HepG2 (cell line): ENCODE measurements at regions not wholly inside any gene's neighbourhood (a gene's known extent, or its start where the extent isn't known, plus 50 kb on each side); places are given as distances from the start of the nearest gene placed in this dataset.

Source experiments
- ATAC-seq: fragments of 200-7000 bp; cut with Tn5 transposase; 3 replicates; pipeline ENCODE4 v1.9.1; 2020; ENCODE audit warnings: mild to moderate bottlenecking, moderate library complexity
- BruUV-seq: library from RNA; stranded (reverse); fragments of 400-500 nt; replicated peaks from 2 replicates; lab custom pipeline; 2021; lab: Mats Ljungman, UMichigan
- CTCF ChIA-PET: fragments of 300-600 bp; formaldehyde crosslinking; extraction: SDS; loops from one replicate; lab custom pipeline; 2021; ENCODE audit warnings: low total read pairs, inconsistent platforms, low intra/inter-chr PET ratio; lab: Yijun Ruan, JAX
- POLR2A ChIA-PET: fragments of 350-600 bp; sonication (Branson Sonifier 250); formaldehyde crosslinking; loops from one replicate; lab custom pipeline; 2020; ENCODE audit warnings: antibody characterized with exemption, inconsistent platforms; lab: Yijun Ruan, JAX
- DNase-seq: peaks from one replicate; pipeline ENCODE4 v3.0.0-alpha.2; 2015; ENCODE audit warnings: low spot score
- FAIRE-seq: peaks from 3 replicates; lab custom pipeline; 2011; peaks lifted over from hg19 to GRCh38; lab: Jason Lieb, UNC
- H2AFZ ChIP-seq: one replicate; pipeline ENCODE4 v1.6.1; 2011; ENCODE audit warnings: low read length, inconsistent platforms
- H3K27ac ChIP-seq: fragments of 300-600 bp; 3 replicates; pipeline ENCODE4 v1.8.0; 2011; ENCODE audit warnings: mixed run types, mild to moderate bottlenecking, mixed read lengths, low read length, inconsistent platforms; ENCODE audit not compliant: insufficient read depth; ENCODE audit errors: extremely low read length
- H3K27me3 ChIP-seq, 2 experiments: fragments of 200-600 bp in 1 of 2; 2 replicates in 1 of 2; 3 replicates in 1 of 2; pipeline versions ENCODE4 v1.6.0 to v1.8.0; 2011; ENCODE audit warnings: low read length in 2 of 2, mild to moderate bottlenecking in 2 of 2, moderate library complexity in 2 of 2, inconsistent platforms in 1 of 2; ENCODE audit not compliant: insufficient read depth in 2 of 2, control insufficient read depth in 1 of 2
- H3K36me3 ChIP-seq, 2 experiments: fragments of 200-600 bp in 1 of 2; replicated peaks in 1 of 2; 2 replicates in 1 of 2; 3 replicates in 1 of 2; pipeline versions ENCODE4 v1.5.1 to v1.8.0; 2011; ENCODE audit warnings: low read length in 2 of 2, inconsistent platforms in 1 of 2; ENCODE audit not compliant: insufficient read depth in 2 of 2, control insufficient read depth in 1 of 2
- H3K4me1 ChIP-seq: 2 replicates; pipeline ENCODE4 v1.5.1; 2012; ENCODE audit warnings: low read length, inconsistent platforms; ENCODE audit not compliant: insufficient read depth
- H3K4me2 ChIP-seq: 2 replicates; pipeline ENCODE4 v1.6.0; 2011; ENCODE audit warnings: low read depth, low read length, inconsistent platforms
- H3K4me3 ChIP-seq, 3 experiments: fragments of 200-600 bp in 1 of 3; sonication (generic), shearing (Covaris generic) in 1 of 3; replicated peaks in 1 of 3; 2 replicates each; pipeline ENCODE4 v1.5.1; 2011 to 2016; ENCODE audit warnings: low read length in 3 of 3, inconsistent platforms in 2 of 3, low read depth in 2 of 3, mild to moderate bottlenecking in 2 of 3, control low read depth in 1 of 3, mixed read lengths in 1 of 3; ENCODE audit not compliant: insufficient read depth in 1 of 3
- H3K79me2 ChIP-seq: one replicate; pipeline ENCODE4 v1.6.1; 2011; ENCODE audit warnings: low read length, inconsistent platforms; ENCODE audit not compliant: insufficient read depth
- H3K9ac ChIP-seq: 2 replicates; pipeline ENCODE4 v1.6.0; 2011; ENCODE audit warnings: mild to moderate bottlenecking, low read depth, low read length, inconsistent platforms; ENCODE audit not compliant: insufficient read depth
- H3K9me3 ChIP-seq: 2 replicates; pipeline ENCODE4 v1.5.1; 2012; ENCODE audit warnings: mild to moderate bottlenecking, low read length
- H4K20me1 ChIP-seq: 2 replicates; pipeline ENCODE4 v1.6.0; 2011; ENCODE audit warnings: inconsistent platforms, mild to moderate bottlenecking, low read length, moderate library complexity; ENCODE audit not compliant: insufficient read depth
- ESRRA ChIP-seq: sonication (generic); formaldehyde crosslinking; IDR thresholded peaks from 2 replicates; pipeline ENCODE4 v1.5.1; 2020; ENCODE audit warnings: mild to moderate bottlenecking, low read depth, missing genetic modification reagents
- HNRNPL ChIP-seq: fragments of 200-400 bp; formaldehyde crosslinking; IDR thresholded peaks from 2 replicates; pipeline ENCODE4 v1.6.1; 2017; ENCODE audit warnings: mild to moderate bottlenecking, low read depth, low read length
- IRF2 ChIP-seq: IDR thresholded peaks from 2 replicates; pipeline ENCODE4 v1.6.1; 2018; ENCODE audit warnings: missing genetic modification reagents, missing compliant biosample characterization
- KDM5A ChIP-seq: fragments of 200-600 bp; sonication (generic); IDR thresholded peaks from 2 replicates; pipeline ENCODE4 v1.7.0; 2018; ENCODE audit warnings: antibody characterized with exemption, mild to moderate bottlenecking, low read length, borderline replicate concordance
- MAFG ChIP-seq: sonication (generic); formaldehyde crosslinking; IDR thresholded peaks from 2 replicates; pipeline ENCODE4 v1.5.1; 2020; ENCODE audit warnings: mild to moderate bottlenecking, missing genetic modification reagents
- SATB2 ChIP-seq: sonication (generic); formaldehyde crosslinking; IDR thresholded peaks from 2 replicates; pipeline ENCODE4 v1.5.0; 2020; ENCODE audit warnings: missing genetic modification reagents
- ZNF180 ChIP-seq: sonication (generic); formaldehyde crosslinking; IDR thresholded peaks from 2 replicates; pipeline ENCODE4 v1.4.0; 2020; ENCODE audit warnings: low read depth, missing genetic modification reagents, borderline replicate concordance
- ZNF891 ChIP-seq: sonication (generic); formaldehyde crosslinking; IDR thresholded peaks from 2 replicates; pipeline ENCODE4 v1.5.0; 2020; ENCODE audit warnings: mild to moderate bottlenecking, missing genetic modification reagents
- WGBS: methylation state at CpG from one replicate; pipeline ENCODE4 v1.1.6; 2017; ENCODE audit warnings: low lambda C conversion rate; 5-methylcytosine and 5-hydroxymethylcytosine counted together
- in situ Hi-C: cut with HindIII; loops from 2 replicates; pipeline ENCODE4 v1.10.0; 2017; ENCODE audit warnings: low pct_unique_long_range_greater_than_20kb; ENCODE audit not compliant: extremely low pct_ligation_motif_present
- intact Hi-C: fragments of 100-400 bp; cut with micrococcal nuclease; formaldehyde crosslinking; loops from one replicate; pipeline ENCODE4 v1.10.0; 2022; ENCODE audit not compliant: unreplicated experiment
- TF ChIP-seq, protein P1 (sequence below): sonication (generic); formaldehyde crosslinking; IDR thresholded peaks from 2 replicates; pipeline ENCODE4 v1.4.0; 2020; ENCODE audit warnings: missing genetic modification reagents, borderline replicate concordance
- TF ChIP-seq, protein P2 (sequence below): sonication (generic); formaldehyde crosslinking; conservative IDR thresholded peaks from 2 replicates; pipeline ENCODE4 v1.4.0; 2020; ENCODE audit warnings: missing genetic modification reagents

DNA sequence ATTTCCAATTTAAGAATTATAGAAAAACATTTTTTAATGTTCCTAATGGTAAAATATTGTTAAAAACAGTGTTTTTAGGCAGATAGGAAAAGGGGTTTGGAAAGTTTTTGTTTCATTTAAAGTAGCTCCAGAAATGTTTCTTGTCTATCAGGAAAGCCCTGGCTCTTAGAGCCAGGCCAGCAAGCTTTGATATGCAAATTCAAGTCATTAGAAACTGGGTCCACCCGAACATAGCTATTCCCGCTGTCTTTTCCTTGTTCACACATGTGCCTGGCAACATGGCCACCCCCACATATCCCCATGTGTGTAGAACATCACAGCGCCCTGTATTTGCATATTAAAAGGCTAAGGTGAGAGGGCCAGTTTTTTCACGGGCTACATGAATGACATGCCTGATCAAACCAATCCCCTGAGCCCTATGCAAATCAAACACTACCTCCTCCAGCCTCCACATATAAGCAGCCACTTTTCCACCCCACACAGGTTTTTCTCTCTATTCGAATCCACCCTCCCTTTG, 925.3 kb upstream of the CDH10 start (continued):
- TF ChIP-seq ESRRA (CRISPR knock-in tag) (no peak), MAFG (CRISPR knock-in tag) (no peak), HNRNPL (no peak), ZNF180 (CRISPR knock-in tag) (no peak)

DNA sequence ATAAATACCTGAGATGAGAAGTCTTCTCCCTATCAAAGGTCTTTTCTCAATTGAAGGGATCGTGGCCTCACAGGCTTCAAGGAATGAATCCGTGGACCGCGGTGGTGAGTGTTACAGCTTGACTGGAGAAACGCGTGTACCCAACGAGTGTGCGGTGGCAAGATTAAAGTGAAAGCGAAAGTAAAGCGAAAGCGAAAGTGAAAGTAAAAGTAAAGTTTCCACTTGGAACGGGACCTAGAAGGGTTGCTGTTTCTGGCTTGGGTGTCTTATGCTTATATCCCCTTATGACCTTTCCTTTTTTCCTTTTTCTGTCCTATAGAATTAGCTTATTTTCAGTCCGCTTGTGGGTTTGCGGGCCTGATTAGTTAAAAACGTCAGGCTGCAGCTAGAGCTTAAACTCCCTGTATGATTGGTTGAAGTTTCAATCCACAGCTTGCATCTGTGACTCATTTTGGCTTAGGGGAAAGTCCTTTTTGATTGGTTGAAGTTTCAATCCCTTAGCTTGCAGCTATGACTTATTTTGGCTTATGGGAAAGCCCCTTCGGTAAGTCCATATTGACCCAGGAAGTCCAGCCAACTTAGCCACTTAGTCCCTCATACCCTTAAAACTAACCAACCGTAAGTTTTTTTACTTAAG, 924.3 kb upstream of the CDH10 start:
- intact Hi-C loops = no loop called here
- no peaks in the 10 kb centered on the region for H3K27me3 ChIP-seq
- no peak overlapping the region for H3K4me3 ChIP-seq
- no peaks in the 10 kb centered on the region for H3K4me1 ChIP-seq
- ATAC-seq (no peak), FAIRE-seq (no peak), DNase-seq (no peak)
- H3K27ac ChIP-seq = no peak overlapping the region
- TF ChIP-seq IRF2 (CRISPR knock-in tag) (peak; percentile 91), ZNF891 (no peak), KDM5A (no peak), SATB2 (CRISPR knock-in tag) (no peak)
- TF ChIP-seq, protein P1, sequence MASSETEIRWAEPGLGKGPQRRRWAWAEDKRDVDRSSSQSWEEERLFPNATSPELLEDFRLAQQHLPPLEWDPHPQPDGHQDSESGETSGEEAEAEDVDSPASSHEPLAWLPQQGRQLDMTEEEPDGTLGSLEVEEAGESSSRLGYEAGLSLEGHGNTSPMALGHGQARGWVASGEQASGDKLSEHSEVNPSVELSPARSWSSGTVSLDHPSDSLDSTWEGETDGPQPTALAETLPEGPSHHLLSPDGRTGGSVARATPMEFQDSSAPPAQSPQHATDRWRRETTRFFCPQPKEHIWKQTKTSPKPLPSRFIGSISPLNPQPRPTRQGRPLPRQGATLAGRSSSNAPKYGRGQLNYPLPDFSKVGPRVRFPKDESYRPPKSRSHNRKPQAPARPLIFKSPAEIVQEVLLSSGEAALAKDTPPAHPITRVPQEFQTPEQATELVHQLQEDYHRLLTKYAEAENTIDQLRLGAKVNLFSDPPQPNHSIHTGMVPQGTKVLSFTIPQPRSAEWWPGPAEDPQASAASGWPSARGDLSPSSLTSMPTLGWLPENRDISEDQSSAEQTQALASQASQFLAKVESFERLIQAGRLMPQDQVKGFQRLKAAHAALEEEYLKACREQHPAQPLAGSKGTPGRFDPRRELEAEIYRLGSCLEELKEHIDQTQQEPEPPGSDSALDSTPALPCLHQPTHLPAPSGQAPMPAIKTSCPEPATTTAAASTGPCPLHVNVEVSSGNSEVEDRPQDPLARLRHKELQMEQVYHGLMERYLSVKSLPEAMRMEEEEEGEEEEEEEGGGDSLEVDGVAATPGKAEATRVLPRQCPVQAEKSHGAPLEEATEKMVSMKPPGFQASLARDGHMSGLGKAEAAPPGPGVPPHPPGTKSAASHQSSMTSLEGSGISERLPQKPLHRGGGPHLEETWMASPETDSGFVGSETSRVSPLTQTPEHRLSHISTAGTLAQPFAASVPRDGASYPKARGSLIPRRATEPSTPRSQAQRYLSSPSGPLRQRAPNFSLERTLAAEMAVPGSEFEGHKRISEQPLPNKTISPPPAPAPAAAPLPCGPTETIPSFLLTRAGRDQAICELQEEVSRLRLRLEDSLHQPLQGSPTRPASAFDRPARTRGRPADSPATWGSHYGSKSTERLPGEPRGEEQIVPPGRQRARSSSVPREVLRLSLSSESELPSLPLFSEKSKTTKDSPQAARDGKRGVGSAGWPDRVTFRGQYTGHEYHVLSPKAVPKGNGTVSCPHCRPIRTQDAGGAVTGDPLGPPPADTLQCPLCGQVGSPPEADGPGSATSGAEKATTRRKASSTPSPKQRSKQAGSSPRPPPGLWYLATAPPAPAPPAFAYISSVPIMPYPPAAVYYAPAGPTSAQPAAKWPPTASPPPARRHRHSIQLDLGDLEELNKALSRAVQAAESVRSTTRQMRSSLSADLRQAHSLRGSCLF (CRISPR knock-in tag) = no peak
- TF ChIP-seq, protein P2, sequence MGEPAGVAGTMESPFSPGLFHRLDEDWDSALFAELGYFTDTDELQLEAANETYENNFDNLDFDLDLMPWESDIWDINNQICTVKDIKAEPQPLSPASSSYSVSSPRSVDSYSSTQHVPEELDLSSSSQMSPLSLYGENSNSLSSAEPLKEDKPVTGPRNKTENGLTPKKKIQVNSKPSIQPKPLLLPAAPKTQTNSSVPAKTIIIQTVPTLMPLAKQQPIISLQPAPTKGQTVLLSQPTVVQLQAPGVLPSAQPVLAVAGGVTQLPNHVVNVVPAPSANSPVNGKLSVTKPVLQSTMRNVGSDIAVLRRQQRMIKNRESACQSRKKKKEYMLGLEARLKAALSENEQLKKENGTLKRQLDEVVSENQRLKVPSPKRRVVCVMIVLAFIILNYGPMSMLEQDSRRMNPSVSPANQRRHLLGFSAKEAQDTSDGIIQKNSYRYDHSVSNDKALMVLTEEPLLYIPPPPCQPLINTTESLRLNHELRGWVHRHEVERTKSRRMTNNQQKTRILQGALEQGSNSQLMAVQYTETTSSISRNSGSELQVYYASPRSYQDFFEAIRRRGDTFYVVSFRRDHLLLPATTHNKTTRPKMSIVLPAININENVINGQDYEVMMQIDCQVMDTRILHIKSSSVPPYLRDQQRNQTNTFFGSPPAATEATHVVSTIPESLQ (CRISPR knock-in tag) = no peak
- peaks cover 48% of the 10 kb centered on the region for H3K9me3 ChIP-seq
- no peaks in the 10 kb centered on the region for H4K20me1 ChIP-seq
- CTCF ChIA-PET = no interaction called here
- WGBS = 75% methylated on average over 17 of the region's 17 CpGs
- no peak overlapping the region for H3K4me2 ChIP-seq
- in situ Hi-C loops = no loop called here
- H3K36me3 ChIP-seq = no peaks in the 10 kb centered on the region
- no TSS peak for BruUV-seq
- H3K79me2 ChIP-seq = no peaks in the 10 kb centered on the region
- H3K9ac ChIP-seq = no peak overlapping the region
- POLR2A ChIA-PET = no interaction called here
- H2AFZ ChIP-seq = no peak overlapping the region
